ENCODE measurements at regions not wholly inside any gene's neighbourhood (a gene's known extent, or its start where the extent isn't known, plus 50 kb on each side); places are given as distances from the start of the nearest gene placed in this dataset.

DNA sequence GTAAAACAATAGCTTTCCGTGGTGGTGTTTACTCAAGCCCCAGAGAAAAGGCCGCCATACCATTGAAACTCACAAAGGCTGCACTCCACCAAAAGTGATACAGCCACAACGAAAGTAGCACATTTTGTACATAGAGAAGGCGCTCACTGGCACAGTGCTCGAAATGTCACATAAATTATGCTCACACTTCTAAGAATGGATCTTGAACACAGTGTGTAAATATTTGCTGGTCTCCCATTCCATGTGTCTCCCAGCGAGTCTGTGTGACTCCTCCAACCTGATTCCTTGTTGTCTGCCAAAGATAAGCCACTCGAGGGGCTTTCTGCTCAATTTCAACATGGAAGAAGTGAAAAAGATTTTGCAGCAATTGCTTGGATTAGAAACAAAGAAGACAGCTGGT, 234.0 kb upstream of the VCX3A start:
- Histone ChIP-seq H3K27ac (ENCODE audit: low read depth in 2 of 2, low read length in 2 of 2) (no peak overlapping the region), H3K4me1 (ENCODE audit: control insufficient read depth in 2 of 3, insufficient read depth in 2 of 3, low read depth in 1 of 3, low read length in 3 of 3) (no peaks in the 10 kb centered on the region), H3K36me3 (ENCODE audit: control insufficient read depth in 2 of 3, insufficient read depth in 3 of 3, low read length in 3 of 3) (no peaks in the 10 kb centered on the region), H3K9ac (ENCODE audit: low read length in 3 of 3) (no peak overlapping the region), H3K4me3 (ENCODE audit: low read length in 3 of 3) (no peak overlapping the region), H3K27me3 (ENCODE audit: control insufficient read depth, insufficient read depth, low read length) (no peaks in the 10 kb centered on the region), H3K9me3 (ENCODE audit: control insufficient read depth in 2 of 3, insufficient read depth in 1 of 3, low read length in 3 of 3) (no peaks in the 10 kb centered on the region)
- DNase-seq (no peak), FAIRE-seq (no peak)
- TF ChIP-seq, protein P1, sequence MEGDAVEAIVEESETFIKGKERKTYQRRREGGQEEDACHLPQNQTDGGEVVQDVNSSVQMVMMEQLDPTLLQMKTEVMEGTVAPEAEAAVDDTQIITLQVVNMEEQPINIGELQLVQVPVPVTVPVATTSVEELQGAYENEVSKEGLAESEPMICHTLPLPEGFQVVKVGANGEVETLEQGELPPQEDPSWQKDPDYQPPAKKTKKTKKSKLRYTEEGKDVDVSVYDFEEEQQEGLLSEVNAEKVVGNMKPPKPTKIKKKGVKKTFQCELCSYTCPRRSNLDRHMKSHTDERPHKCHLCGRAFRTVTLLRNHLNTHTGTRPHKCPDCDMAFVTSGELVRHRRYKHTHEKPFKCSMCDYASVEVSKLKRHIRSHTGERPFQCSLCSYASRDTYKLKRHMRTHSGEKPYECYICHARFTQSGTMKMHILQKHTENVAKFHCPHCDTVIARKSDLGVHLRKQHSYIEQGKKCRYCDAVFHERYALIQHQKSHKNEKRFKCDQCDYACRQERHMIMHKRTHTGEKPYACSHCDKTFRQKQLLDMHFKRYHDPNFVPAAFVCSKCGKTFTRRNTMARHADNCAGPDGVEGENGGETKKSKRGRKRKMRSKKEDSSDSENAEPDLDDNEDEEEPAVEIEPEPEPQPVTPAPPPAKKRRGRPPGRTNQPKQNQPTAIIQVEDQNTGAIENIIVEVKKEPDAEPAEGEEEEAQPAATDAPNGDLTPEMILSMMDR (IDR thresholded peaks at IDR 0.05; ENCODE audit: borderline replicate concordance, extremely low read depth, insufficient read depth), result no peak
- intact Hi-C loops (cut with DNase I), result no loop called here

DNA sequence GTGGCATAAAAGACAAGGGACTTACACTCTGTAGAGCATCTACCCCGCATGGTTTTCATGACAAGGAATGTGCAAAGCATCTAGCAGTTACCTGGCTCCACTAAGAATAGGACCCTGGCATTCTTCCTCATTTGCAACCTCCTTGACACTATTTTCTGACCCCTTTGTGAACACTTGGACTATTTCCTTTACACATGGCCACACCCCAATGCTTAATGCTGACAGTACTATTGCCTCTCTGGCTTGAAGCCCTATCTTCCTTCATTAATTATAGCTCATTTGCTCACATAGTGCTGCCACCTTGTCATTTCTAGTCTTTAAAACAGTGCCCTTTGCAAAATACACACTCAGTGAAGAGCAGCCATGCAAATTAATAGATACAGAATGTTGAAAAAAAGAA, 226.3 kb upstream of the VCX3A start:
- no peak for FAIRE-seq
- Histone ChIP-seq H3K9me3 (ENCODE audit: control insufficient read depth in 2 of 3, insufficient read depth in 1 of 3, low read length in 3 of 3) (no peaks in the 10 kb centered on the region), H3K4me3 (ENCODE audit: low read length in 3 of 3) (no peak overlapping the region), H3K27ac (ENCODE audit: low read depth in 2 of 2, low read length in 2 of 2) (no peak overlapping the region), H3K9ac (ENCODE audit: low read length in 3 of 3) (no peak overlapping the region), H3K27me3 (ENCODE audit: control insufficient read depth, insufficient read depth, low read length) (no peaks in the 10 kb centered on the region), H3K4me1 (ENCODE audit: control insufficient read depth in 2 of 3, insufficient read depth in 2 of 3, low read depth in 1 of 3, low read length in 3 of 3) (no peaks in the 10 kb centered on the region), H3K36me3 (ENCODE audit: control insufficient read depth in 2 of 3, insufficient read depth in 3 of 3, low read length in 3 of 3) (no peaks in the 10 kb centered on the region)
- intact Hi-C loops (cut with DNase I), result no loop called here
- DNase-seq, result no peak
- TF ChIP-seq, protein P1 (IDR thresholded peaks at IDR 0.05; ENCODE audit: borderline replicate concordance, extremely low read depth, insufficient read depth), result no peak

DNA sequence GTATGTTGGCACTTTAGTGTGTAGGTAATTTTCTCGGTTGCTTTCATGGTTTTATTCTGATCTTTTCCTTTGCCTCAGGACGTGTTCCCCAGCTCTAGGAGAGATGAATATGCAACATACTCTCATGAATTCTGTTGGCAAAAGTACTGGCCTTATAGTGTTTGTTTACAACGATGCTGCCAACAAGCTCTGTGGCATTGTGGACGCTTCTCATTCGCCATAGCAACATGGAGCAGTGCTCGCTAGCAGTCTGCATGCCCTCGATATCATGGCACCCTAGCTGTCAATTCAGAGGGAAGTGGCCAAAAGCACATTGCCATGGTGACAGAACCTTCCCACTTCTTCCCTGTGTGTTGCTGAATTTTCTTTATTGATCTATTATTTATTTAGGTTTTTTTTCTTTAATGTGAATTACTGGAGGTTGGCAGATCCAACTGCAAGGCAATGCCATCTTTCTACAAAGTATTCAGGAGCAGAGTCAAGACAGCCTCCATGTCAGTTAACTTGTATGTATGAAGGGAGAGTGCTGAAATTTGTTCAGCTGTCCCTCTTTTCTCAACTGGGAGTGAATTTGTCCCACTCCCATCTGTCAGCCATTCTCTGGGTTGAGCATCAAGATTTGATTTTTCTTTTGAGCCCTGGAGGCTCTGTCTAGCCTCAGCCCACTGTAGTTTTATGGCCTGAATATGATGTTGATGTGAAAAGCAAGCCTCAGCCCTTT, 224.9 kb upstream of the VCX3A start:
- Histone ChIP-seq H3K27me3 (ENCODE audit: control insufficient read depth, insufficient read depth, low read length) (no peaks in the 10 kb centered on the region), H3K4me3 (ENCODE audit: low read length in 3 of 3) (no peak overlapping the region), H3K36me3 (ENCODE audit: control insufficient read depth in 2 of 3, insufficient read depth in 3 of 3, low read length in 3 of 3) (no peaks in the 10 kb centered on the region), H3K27ac (ENCODE audit: low read depth in 2 of 2, low read length in 2 of 2) (no peak overlapping the region), H3K9ac (ENCODE audit: low read length in 3 of 3) (no peak overlapping the region), H3K4me1 (ENCODE audit: control insufficient read depth in 2 of 3, insufficient read depth in 2 of 3, low read depth in 1 of 3, low read length in 3 of 3) (no peaks in the 10 kb centered on the region), H3K9me3 (ENCODE audit: control insufficient read depth in 2 of 3, insufficient read depth in 1 of 3, low read length in 3 of 3) (no peaks in the 10 kb centered on the region)
- no peak for FAIRE-seq
- DNase-seq, result no peak
- TF ChIP-seq, protein P1 (IDR thresholded peaks at IDR 0.05; ENCODE audit: borderline replicate concordance, extremely low read depth, insufficient read depth), result no peak
- intact Hi-C loops (cut with DNase I), result no loop called here

- Histone ChIP-seq H3K4me3 (ENCODE audit: low read length in 3 of 3) (no peak overlapping the region), H3K9me3 (ENCODE audit: control insufficient read depth in 2 of 3, insufficient read depth in 1 of 3, low read length in 3 of 3) (no peaks in the 10 kb centered on the region), H3K36me3 (ENCODE audit: control insufficient read depth in 2 of 3, insufficient read depth in 3 of 3, low read length in 3 of 3) (no peaks in the 10 kb centered on the region), H3K9ac (ENCODE audit: low read length in 3 of 3) (no peak overlapping the region), H3K4me1 (ENCODE audit: control insufficient read depth in 2 of 3, insufficient read depth in 2 of 3, low read depth in 1 of 3, low read length in 3 of 3) (no peaks in the 10 kb centered on the region), H3K27me3 (ENCODE audit: control insufficient read depth, insufficient read depth, low read length) (no peaks in the 10 kb centered on the region), H3K27ac (ENCODE audit: low read depth in 2 of 2, low read length in 2 of 2) (no peak overlapping the region)
- DNase-seq (no peak), FAIRE-seq (no peak)
- TF ChIP-seq, protein P1 (IDR thresholded peaks at IDR 0.05; ENCODE audit: borderline replicate concordance, extremely low read depth, insufficient read depth), result no peak
- intact Hi-C loops (cut with DNase I), result no loop called here
These were observed 223.3 kb upstream of the VCX3A start for GRCh38 chrX:6758234-6758633.

Measured in kidney (tissue), 13 donors.